ENCODE measurements at regions not wholly inside any gene's neighbourhood (a gene's known extent, or its start where the extent isn't known, plus 50 kb on each side); places are given as distances from the start of the nearest gene placed in this dataset.

GRCh38 chr13:90498096-90498495 lies 849.4 kb upstream of the MIR17HG start:
- H3K36me3 ChIP-seq (ENCODE audit: control insufficient read depth, insufficient read depth, low read length): no peaks in the 10 kb centered on the region
- no peak overlapping the region for H2AFZ ChIP-seq
- H3K9me3 ChIP-seq (ENCODE audit: control insufficient read depth, low read length): no peaks in the 10 kb centered on the region
- no peak overlapping the region for H3K27ac ChIP-seq
- no peak overlapping the region for H3K4me3 ChIP-seq (ENCODE audit: low read depth, low read length)
- no peak for TF ChIP-seq CTCF (IDR thresholded peaks at IDR 0.05)
- no peaks in the 10 kb centered on the region for H3K27me3 ChIP-seq (ENCODE audit: control insufficient read depth, insufficient read depth, low read length)
- no peak overlapping the region for H3K4me2 ChIP-seq (ENCODE audit: low read length)
- no peaks in the 10 kb centered on the region for H3K79me2 ChIP-seq
- H3K9ac ChIP-seq: no peak overlapping the region
- no peaks in the 10 kb centered on the region for H3K4me1 ChIP-seq

GRCh38 chr13:90498816-90499215 lies 848.7 kb upstream of the MIR17HG start:
- no peak overlapping the region for H3K4me2 ChIP-seq (ENCODE audit: low read length)
- no peak overlapping the region for H3K27ac ChIP-seq
- no peak overlapping the region for H2AFZ ChIP-seq
- TF ChIP-seq CTCF (IDR thresholded peaks at IDR 0.05): no peak
- H3K36me3 ChIP-seq (ENCODE audit: control insufficient read depth, insufficient read depth, low read length): no peaks in the 10 kb centered on the region
- H3K9me3 ChIP-seq (ENCODE audit: control insufficient read depth, low read length): no peaks in the 10 kb centered on the region
- no peaks in the 10 kb centered on the region for H3K27me3 ChIP-seq (ENCODE audit: control insufficient read depth, insufficient read depth, low read length)
- H3K4me3 ChIP-seq (ENCODE audit: low read depth, low read length): no peak overlapping the region
- no peaks in the 10 kb centered on the region for H3K79me2 ChIP-seq
- H3K4me1 ChIP-seq: no peaks in the 10 kb centered on the region
- no peak overlapping the region for H3K9ac ChIP-seq

- H3K36me3 ChIP-seq (ENCODE audit: control insufficient read depth, insufficient read depth, low read length): no peaks in the 10 kb centered on the region
- H3K4me1 ChIP-seq: no peaks in the 10 kb centered on the region
Measured at GRCh38 chr13:90500569-90500968, 846.9 kb upstream of the MIR17HG start.

GRCh38 chr13:90502153-90502552 lies 845.3 kb upstream of the MIR17HG start:
- no peaks in the 10 kb centered on the region for H3K27me3 ChIP-seq (ENCODE audit: control insufficient read depth, insufficient read depth, low read length)
- no peak for TF ChIP-seq CTCF (IDR thresholded peaks at IDR 0.05)
- H3K4me3 ChIP-seq (ENCODE audit: low read depth, low read length): no peak overlapping the region
- no peak overlapping the region for H3K27ac ChIP-seq
- H3K9me3 ChIP-seq (ENCODE audit: control insufficient read depth, low read length): no peaks in the 10 kb centered on the region
- H3K36me3 ChIP-seq (ENCODE audit: control insufficient read depth, insufficient read depth, low read length): no peaks in the 10 kb centered on the region
- no peak overlapping the region for H2AFZ ChIP-seq
- H3K4me2 ChIP-seq (ENCODE audit: low read length): no peak overlapping the region
- no peaks in the 10 kb centered on the region for H3K4me1 ChIP-seq
- no peak overlapping the region for H3K9ac ChIP-seq
- H3K79me2 ChIP-seq: no peaks in the 10 kb centered on the region

More at GRCh38 chr13:90500569-90500968, 846.9 kb upstream of the MIR17HG start:
- Histone ChIP-seq H3K79me2 (no peaks in the 10 kb centered on the region), H3K27me3 (ENCODE audit: control insufficient read depth, insufficient read depth, low read length) (no peaks in the 10 kb centered on the region), H3K4me2 (ENCODE audit: low read length) (no peak overlapping the region), H3K9me3 (ENCODE audit: control insufficient read depth, low read length) (no peaks in the 10 kb centered on the region), H3K4me3 (ENCODE audit: low read depth, low read length) (no peak overlapping the region), H2AFZ (no peak overlapping the region), H3K9ac (no peak overlapping the region), H3K27ac (no peak overlapping the region)
- no peak for TF ChIP-seq CTCF (IDR thresholded peaks at IDR 0.05)

- no peak overlapping the region for H3K27ac ChIP-seq
- H2AFZ ChIP-seq: no peak overlapping the region
- H3K36me3 ChIP-seq (ENCODE audit: control insufficient read depth, insufficient read depth, low read length): no peaks in the 10 kb centered on the region
- no peaks in the 10 kb centered on the region for H3K4me1 ChIP-seq
- no peak overlapping the region for H3K9ac ChIP-seq
- no peak overlapping the region for H3K4me3 ChIP-seq (ENCODE audit: low read depth, low read length)
- no peaks in the 10 kb centered on the region for H3K27me3 ChIP-seq (ENCODE audit: control insufficient read depth, insufficient read depth, low read length)
- no peaks in the 10 kb centered on the region for H3K9me3 ChIP-seq (ENCODE audit: control insufficient read depth, low read length)
- H3K79me2 ChIP-seq: no peaks in the 10 kb centered on the region
- H3K4me2 ChIP-seq (ENCODE audit: low read length): no peak overlapping the region
- no peak for TF ChIP-seq CTCF (IDR thresholded peaks at IDR 0.05)
Measured at GRCh38 chr13:90502762-90503161, 844.7 kb upstream of the MIR17HG start.

Measured in parathyroid adenoma (tissue), 2 donors.